Loucy (cell line): ENCODE measurements at regions not wholly inside any gene's neighbourhood (a gene's known extent, or its start where the extent isn't known, plus 50 kb on each side); places are given as distances from the start of the nearest gene placed in this dataset.

Experiments used
- H2AFZ ChIP-seq: fragments of 200-600 bp; sonication (generic); 2 replicates; pipeline ENCODE4 v1.6.0; 2016; ENCODE audit warnings: antibody characterized with exemption, mild to moderate bottlenecking, low read length, moderate library complexity
- H3F3A ChIP-seq: fragments of 200-600 bp; 2 replicates; pipeline ENCODE4 v1.6.0; 2016; ENCODE audit warnings: antibody characterized with exemption, low read depth, mild to moderate bottlenecking
- H3K27me3 ChIP-seq: fragments of 200-600 bp; sonication (generic); 2 replicates; pipeline ENCODE4 v1.6.1; 2014; ENCODE audit warnings: low read length, mild to moderate bottlenecking; ENCODE audit not compliant: insufficient read depth, poor library complexity, severe bottlenecking
- H3K36me3 ChIP-seq: fragments of 200-600 bp; sonication (generic); 2 replicates; pipeline ENCODE4 v1.6.1; 2016; ENCODE audit warnings: low read length; ENCODE audit not compliant: insufficient read depth
- H3K4me1 ChIP-seq: fragments of 200-600 bp; sonication (generic); 2 replicates; pipeline ENCODE4 v1.5.1; 2014; ENCODE audit warnings: low read length, mild to moderate bottlenecking; ENCODE audit not compliant: insufficient read depth, poor library complexity, severe bottlenecking
- H3K4me2 ChIP-seq: fragments of 200-600 bp; sonication (generic); 2 replicates; pipeline ENCODE4 v1.6.0; 2014; ENCODE audit warnings: antibody characterized with exemption, low read length, low read depth, mild to moderate bottlenecking; ENCODE audit not compliant: poor library complexity, severe bottlenecking
- H3K4me3 ChIP-seq: fragments of 200-600 bp; sonication (generic); 2 replicates; pipeline ENCODE4 v1.5.1; 2014; ENCODE audit warnings: low read length, mild to moderate bottlenecking, mixed read lengths; ENCODE audit not compliant: poor library complexity, severe bottlenecking
- H3K79me2 ChIP-seq: fragments of 200-600 bp; sonication (generic); 2 replicates; pipeline ENCODE4 v1.6.1; 2014; ENCODE audit warnings: low read length; ENCODE audit not compliant: insufficient read depth
- H3K9ac ChIP-seq: fragments of 200-600 bp; sonication (generic); 2 replicates; pipeline ENCODE4 v1.6.0; 2014; ENCODE audit warnings: mild to moderate bottlenecking, low read depth, low read length, moderate library complexity; ENCODE audit not compliant: poor library complexity, severe bottlenecking
- H3K9me2 ChIP-seq: fragments of 200-600 bp; sonication (generic); replicated peaks from 2 replicates; pipeline ENCODE4 v1.6.1; 2016; ENCODE audit warnings: low read depth, low read length, mixed read lengths
- H3K9me3 ChIP-seq: fragments of 200-600 bp; sonication (generic); 2 replicates; pipeline ENCODE4 v1.6.1; 2014; ENCODE audit warnings: mild to moderate bottlenecking, antibody characterized with exemption, low read length, low read depth; ENCODE audit not compliant: insufficient read depth
- H4K20me1 ChIP-seq: fragments of 200-600 bp; sonication (generic); 2 replicates; pipeline ENCODE4 v1.6.0; 2014; ENCODE audit warnings: antibody characterized with exemption, low read length, mild to moderate bottlenecking; ENCODE audit not compliant: insufficient read depth, poor library complexity, severe bottlenecking
- EZH2phosphoT487 ChIP-seq: fragments of 200-600 bp; IDR thresholded peaks from 2 replicates; pipeline ENCODE4 v1.6.1; 2018; ENCODE audit warnings: antibody characterized with exemption, mild to moderate bottlenecking, moderate library complexity, borderline replicate concordance
- TF ChIP-seq, protein P1 (sequence below): fragments of 200-600 bp; sonication (generic); conservative IDR thresholded peaks from 2 replicates; pipeline ENCODE4 v1.5.1; 2014; ENCODE audit warnings: mild to moderate bottlenecking, antibody characterized with exemption, low read length

DNA sequence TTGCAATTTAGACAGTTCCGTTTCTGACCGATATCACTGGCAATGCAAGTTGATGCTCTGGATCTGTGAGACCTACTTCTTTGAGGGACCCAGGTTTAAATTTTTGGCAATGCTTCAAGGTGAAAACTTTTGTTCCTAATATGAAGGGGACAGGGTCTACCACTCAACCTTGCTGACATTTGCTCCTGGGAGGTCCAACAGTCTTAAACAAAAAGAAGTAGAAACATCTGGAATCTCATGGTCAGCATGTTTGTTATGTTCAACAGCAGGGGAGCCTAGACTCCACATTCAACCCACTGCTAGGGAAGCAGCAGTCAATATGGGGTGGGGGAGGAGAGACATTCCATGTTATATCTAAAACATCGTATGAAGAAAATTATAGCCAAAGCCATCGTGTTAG lies 196.4 kb downstream of the SIM1 start:
- no peaks in the 10 kb centered on the region for H3F3A ChIP-seq
- no peak overlapping the region for H2AFZ ChIP-seq
- TF ChIP-seq EZH2phosphoT487, result no peak
- TF ChIP-seq, protein P1, sequence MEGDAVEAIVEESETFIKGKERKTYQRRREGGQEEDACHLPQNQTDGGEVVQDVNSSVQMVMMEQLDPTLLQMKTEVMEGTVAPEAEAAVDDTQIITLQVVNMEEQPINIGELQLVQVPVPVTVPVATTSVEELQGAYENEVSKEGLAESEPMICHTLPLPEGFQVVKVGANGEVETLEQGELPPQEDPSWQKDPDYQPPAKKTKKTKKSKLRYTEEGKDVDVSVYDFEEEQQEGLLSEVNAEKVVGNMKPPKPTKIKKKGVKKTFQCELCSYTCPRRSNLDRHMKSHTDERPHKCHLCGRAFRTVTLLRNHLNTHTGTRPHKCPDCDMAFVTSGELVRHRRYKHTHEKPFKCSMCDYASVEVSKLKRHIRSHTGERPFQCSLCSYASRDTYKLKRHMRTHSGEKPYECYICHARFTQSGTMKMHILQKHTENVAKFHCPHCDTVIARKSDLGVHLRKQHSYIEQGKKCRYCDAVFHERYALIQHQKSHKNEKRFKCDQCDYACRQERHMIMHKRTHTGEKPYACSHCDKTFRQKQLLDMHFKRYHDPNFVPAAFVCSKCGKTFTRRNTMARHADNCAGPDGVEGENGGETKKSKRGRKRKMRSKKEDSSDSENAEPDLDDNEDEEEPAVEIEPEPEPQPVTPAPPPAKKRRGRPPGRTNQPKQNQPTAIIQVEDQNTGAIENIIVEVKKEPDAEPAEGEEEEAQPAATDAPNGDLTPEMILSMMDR, result no peak
- H3K4me2 ChIP-seq, result no peak overlapping the region
- no peaks in the 10 kb centered on the region for H3K9me3 ChIP-seq
- H3K9me2 ChIP-seq, result no peaks in the 10 kb centered on the region
- H4K20me1 ChIP-seq, result no peaks in the 10 kb centered on the region
- H3K4me1 ChIP-seq, result no peaks in the 10 kb centered on the region
- H3K4me3 ChIP-seq, result no peak overlapping the region
- no peaks in the 10 kb centered on the region for H3K36me3 ChIP-seq
- H3K79me2 ChIP-seq, result no peaks in the 10 kb centered on the region
- H3K27me3 ChIP-seq, result no peaks in the 10 kb centered on the region
- no peak overlapping the region for H3K9ac ChIP-seq

- Histone ChIP-seq H3K4me3 (no peak overlapping the region), H2AFZ (peak overlapping the region; percentile 14; the same call in 1 of the 2 replicates), H4K20me1 (no peaks in the 10 kb centered on the region), H3K9me3 (no peaks in the 10 kb centered on the region), H3K36me3 (no peaks in the 10 kb centered on the region), H3K9me2 (no peaks in the 10 kb centered on the region), H3K4me2 (no peak overlapping the region), H3F3A (no peaks in the 10 kb centered on the region), H3K79me2 (no peaks in the 10 kb centered on the region), H3K4me1 (peaks cover 5% of the 10 kb centered on the region), H3K27me3 (no peaks in the 10 kb centered on the region), H3K9ac (no peak overlapping the region)
- no peak for TF ChIP-seq EZH2phosphoT487
- TF ChIP-seq, protein P1, result no peak
These were observed 197.0 kb downstream of the SIM1 start for GRCh38 chr6:100267721-100268123.

GRCh38 chr6:100266494-100267401 lies 198.0 kb downstream of the SIM1 start:
- Histone ChIP-seq H2AFZ (no peak overlapping the region), H3F3A (no peaks in the 10 kb centered on the region), H3K4me2 (no peak overlapping the region), H3K27me3 (no peaks in the 10 kb centered on the region), H3K4me3 (no peak overlapping the region), H3K9me2 (no peaks in the 10 kb centered on the region), H3K79me2 (no peaks in the 10 kb centered on the region), H3K9me3 (no peaks in the 10 kb centered on the region), H3K9ac (no peak overlapping the region), H3K36me3 (no peaks in the 10 kb centered on the region), H4K20me1 (no peaks in the 10 kb centered on the region), H3K4me1 (peaks cover 13% of the 10 kb centered on the region)
- TF ChIP-seq, protein P1, result no peak
- TF ChIP-seq EZH2phosphoT487, result no peak
